ENCODE measurements at regions not wholly inside any gene's neighbourhood (a gene's known extent, or its start where the extent isn't known, plus 50 kb on each side); places are given as distances from the start of the nearest gene placed in this dataset.
A peak's percentile ranks its signal among the peaks of the same experiment; 100 is the strongest.

- no peak for DNase-seq (ENCODE audit: low read depth in 3 of 3)
Observed at GRCh38 chr11:128301756-128302155, 285.6 kb downstream of the ETS1 start.

- no peak for DNase-seq (ENCODE audit: low read depth in 3 of 3)
Observed at GRCh38 chr11:128300785-128301184, 286.6 kb downstream of the ETS1 start.

- DNase-seq (ENCODE audit: low read depth in 3 of 3) = no peak
Observed at GRCh38 chr11:128299132-128299726, 288.1 kb downstream of the ETS1 start.

GRCh38 chr11:128298271-128298670 lies 289.1 kb downstream of the ETS1 start:
- no peak for DNase-seq (ENCODE audit: low read depth in 3 of 3)

GRCh38 chr11:128297805-128298204 lies 289.6 kb downstream of the ETS1 start:
- no peak for DNase-seq (ENCODE audit: low read depth in 3 of 3)

GRCh38 chr11:128297091-128297651 lies 290.2 kb downstream of the ETS1 start:
- no peak for DNase-seq (ENCODE audit: low read depth in 3 of 3)

GRCh38 chr11:128294671-128295050 lies 292.7 kb downstream of the ETS1 start:
- DNase-seq (ENCODE audit: low read depth in 3 of 3) = no peak

GRCh38 chr11:128294001-128294670 lies 293.2 kb downstream of the ETS1 start:
- DNase-seq (ENCODE audit: low read depth in 3 of 3) = no peak

GRCh38 chr11:128291835-128292234 lies 295.5 kb downstream of the ETS1 start:
- no peak for DNase-seq (ENCODE audit: low read depth in 3 of 3)

GRCh38 chr11:128291007-128291406 lies 296.4 kb downstream of the ETS1 start:
- DNase-seq (ENCODE audit: low read depth in 3 of 3) = no peak

GRCh38 chr11:128290106-128290840 lies 297.1 kb downstream of the ETS1 start:
- peak; percentile 56 to 69 (median 60) for DNase-seq (ENCODE audit: low read depth in 3 of 3)

- DNase-seq (ENCODE audit: low read depth in 3 of 3) = no peak
Observed at GRCh38 chr11:128289048-128289447, 298.3 kb downstream of the ETS1 start.

GRCh38 chr11:128288368-128288767 lies 299.0 kb downstream of the ETS1 start:
- no peak for DNase-seq (ENCODE audit: low read depth in 3 of 3)

- no peak for DNase-seq (ENCODE audit: low read depth in 3 of 3)
Observed at GRCh38 chr11:128285321-128285720, 302.0 kb downstream of the ETS1 start.

GRCh38 chr11:128284634-128285033 lies 302.7 kb downstream of the ETS1 start:
- DNase-seq (ENCODE audit: low read depth in 3 of 3) = no peak

- no peak for DNase-seq (ENCODE audit: low read depth in 3 of 3)
Observed at GRCh38 chr11:128283451-128283850, 303.9 kb downstream of the ETS1 start.

- DNase-seq (ENCODE audit: low read depth in 3 of 3) = no peak
Observed at GRCh38 chr11:128282053-128282452, 305.3 kb downstream of the ETS1 start.

GRCh38 chr11:128279866-128280265 lies 307.5 kb downstream of the ETS1 start:
- DNase-seq (ENCODE audit: low read depth in 3 of 3) = no peak

- DNase-seq (ENCODE audit: low read depth in 3 of 3) = no peak
Observed at GRCh38 chr11:128273736-128274135, 313.6 kb downstream of the ETS1 start.

GRCh38 chr11:128271401-128271800 lies 316.0 kb downstream of the ETS1 start:
- DNase-seq (ENCODE audit: low read depth in 3 of 3) = no peak

GRCh38 chr11:128269466-128269865 lies 317.9 kb downstream of the ETS1 start:
- no peak for DNase-seq (ENCODE audit: low read depth in 3 of 3)

GRCh38 chr11:128266893-128267292 lies 320.5 kb downstream of the ETS1 start:
- no peak for DNase-seq (ENCODE audit: low read depth in 3 of 3)
